NT2/D1 (cell line): ENCODE measurements at regions not wholly inside any gene's neighbourhood (a gene's known extent, or its start where the extent isn't known, plus 50 kb on each side); places are given as distances from the start of the nearest gene placed in this dataset.

Experiments
- SUZ12 ChIP-seq: IDR thresholded peaks from 2 replicates; pipeline ENCODE4 v1.6.1; 2011; ENCODE audit not compliant: insufficient read length, insufficient read depth; ENCODE audit errors: extremely low read depth
- YY1 ChIP-seq: IDR thresholded peaks from 2 replicates; pipeline ENCODE4 v1.6.1; 2011; ENCODE audit not compliant: insufficient read length, insufficient read depth
- ZNF274 ChIP-seq: IDR thresholded peaks from 2 replicates; pipeline ENCODE4 v1.6.1; 2011; ENCODE audit warnings: mild to moderate bottlenecking, low read depth, low read length

DNA sequence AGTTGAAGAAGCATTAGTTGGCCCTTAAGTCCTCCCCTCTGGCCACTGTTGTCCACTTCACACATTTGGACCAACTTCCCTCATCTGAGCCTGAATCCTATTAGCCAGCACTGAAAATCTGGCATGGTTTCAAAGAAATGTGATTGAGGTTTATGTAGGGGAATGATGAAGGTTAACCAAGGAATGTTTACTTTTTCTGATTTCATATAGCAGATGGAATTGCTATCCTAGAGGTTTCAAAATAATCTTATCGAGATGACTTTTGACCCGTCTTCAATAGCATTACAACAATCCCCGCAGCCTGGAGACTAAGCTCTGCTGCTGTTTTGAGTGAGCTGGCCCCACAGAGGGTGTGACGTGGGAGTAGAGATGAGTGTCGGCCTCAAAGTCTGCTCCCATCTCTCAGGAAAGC lies 200.8 kb upstream of the IL12A start:
- no peak for TF ChIP-seq ZNF274
- no peak for TF ChIP-seq YY1
- TF ChIP-seq SUZ12: no peak
